HG03378 (cell line): ENCODE measurements at regions not wholly inside any gene's neighbourhood (a gene's known extent, or its start where the extent isn't known, plus 50 kb on each side); places are given as distances from the start of the nearest gene placed in this dataset.

Experiments used
- ATAC-seq: cut with Tn5 transposase; IDR thresholded peaks from one replicate; pipeline ENCODE4 v1.9.1; 2021; ENCODE audit warnings: mild to moderate bottlenecking, moderate library complexity; ENCODE audit not compliant: unreplicated experiment

GRCh38 chr2:145256551-145256950, 736.6 kb upstream of the ZEB2 start:
- ATAC-seq = no peak

GRCh38 chr2:145254291-145254690, 734.4 kb upstream of the ZEB2 start:
- ATAC-seq = no peak

- no peak for ATAC-seq
These were observed 733.6 kb upstream of the ZEB2 start for GRCh38 chr2:145253492-145253891.

DNA sequence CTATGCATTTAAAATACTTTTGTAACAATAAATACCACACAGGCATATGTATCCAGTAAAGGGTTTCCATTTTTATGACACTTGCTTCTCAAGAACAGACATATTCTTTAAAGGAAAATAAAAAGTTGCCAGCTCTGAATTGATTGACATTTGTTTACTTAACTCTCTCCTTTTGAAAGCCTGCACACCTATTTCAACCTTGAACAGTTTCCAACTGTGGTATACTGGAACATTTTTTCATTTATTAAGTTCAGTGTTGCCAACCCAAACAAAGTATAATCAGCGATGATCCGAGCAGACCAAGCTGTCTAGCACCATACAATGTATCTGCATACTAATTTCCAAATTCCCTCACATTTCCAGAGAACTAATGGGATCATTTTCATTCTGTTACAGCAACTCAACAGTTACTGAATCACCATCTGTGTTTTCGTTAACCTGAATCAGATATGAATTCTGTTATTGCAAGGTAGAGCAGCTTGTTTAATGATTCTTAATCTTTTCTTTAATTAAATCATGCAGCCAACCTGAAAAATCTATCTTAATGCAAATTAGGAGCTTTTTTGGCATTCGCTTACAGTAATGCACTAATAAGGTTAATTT, 725.5 kb upstream of the ZEB2 start:
- ATAC-seq = no peak

DNA sequence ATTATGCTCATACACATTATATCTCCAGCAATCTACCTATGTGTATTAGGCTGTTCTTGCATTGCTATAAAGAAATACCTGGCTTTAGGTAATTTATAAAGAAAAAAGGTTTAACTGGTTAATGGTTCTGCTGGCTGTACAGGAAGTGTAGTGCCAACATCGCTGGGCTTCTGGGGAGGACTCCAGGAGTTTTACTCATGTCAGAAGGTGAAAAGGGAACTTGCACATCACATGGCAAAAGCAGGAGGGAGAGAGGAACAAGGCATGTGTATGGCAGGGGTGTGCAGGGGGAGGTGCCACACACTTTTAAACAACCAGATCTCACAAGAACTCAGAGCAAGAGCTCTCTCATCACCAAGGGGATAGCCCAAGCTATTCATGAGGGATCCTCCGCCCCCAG, 715.4 kb upstream of the ZEB2 start:
- no peak for ATAC-seq

GRCh38 chr2:145230546-145230945, 710.6 kb upstream of the ZEB2 start:
- ATAC-seq = no peak

DNA sequence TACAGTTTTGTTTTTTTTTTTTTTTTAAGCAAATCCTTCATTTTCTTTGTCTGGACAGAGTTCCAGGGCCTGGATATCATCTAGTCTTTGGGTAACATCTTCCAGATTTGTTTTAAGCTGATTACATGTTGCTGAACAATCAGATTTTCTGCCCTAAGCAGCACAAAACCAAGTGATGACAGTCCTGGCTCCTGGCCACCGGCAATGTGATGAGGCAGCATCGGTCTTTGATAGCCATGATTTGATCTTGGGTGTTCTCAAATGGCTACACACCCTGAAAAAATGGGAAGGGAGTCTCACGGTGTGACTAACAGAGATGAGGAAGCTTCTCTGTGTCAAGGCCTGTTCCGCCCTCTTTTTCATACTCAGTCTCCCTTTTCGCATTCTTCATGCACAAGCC, 708.6 kb upstream of the ZEB2 start:
- ATAC-seq = no peak

DNA sequence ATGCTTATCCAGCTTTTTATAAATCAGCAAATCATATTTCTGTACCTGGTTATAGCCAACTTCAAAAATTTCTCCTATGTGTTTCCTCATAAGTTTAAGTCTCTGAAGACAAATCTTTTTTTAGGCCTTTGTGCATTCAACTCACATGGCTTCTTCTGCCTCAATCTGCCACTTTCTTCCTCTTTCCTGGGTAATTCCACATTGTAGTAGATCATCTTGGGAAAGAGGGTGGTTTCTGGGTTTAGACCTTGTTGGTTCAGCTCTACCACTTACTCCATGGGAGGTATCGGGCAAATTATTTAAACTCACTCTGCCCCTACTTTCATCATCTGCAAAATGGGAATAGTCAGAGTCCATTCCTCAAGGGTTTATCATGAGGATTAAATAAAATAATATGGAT, 707.0 kb upstream of the ZEB2 start:
- no peak for ATAC-seq

DNA sequence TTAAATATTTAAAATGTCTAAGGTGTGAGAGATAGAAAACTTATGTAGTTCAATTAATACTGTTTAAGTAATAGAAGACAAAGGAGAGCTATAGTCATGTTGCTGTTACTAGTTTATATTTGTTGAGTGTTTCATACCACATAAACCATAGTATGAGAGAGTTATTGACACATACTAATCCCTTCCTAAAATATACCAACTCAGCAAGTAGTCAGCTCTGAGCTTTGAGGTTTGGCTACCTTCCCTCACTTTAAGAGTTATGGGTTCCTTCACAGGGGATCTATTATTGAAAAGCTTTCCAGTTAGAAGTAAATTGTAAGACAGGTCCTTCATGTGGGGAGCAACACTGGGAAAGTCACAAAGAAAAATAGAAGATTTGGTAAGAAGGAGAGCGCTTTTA, 701.6 kb upstream of the ZEB2 start:
- no peak for ATAC-seq

DNA sequence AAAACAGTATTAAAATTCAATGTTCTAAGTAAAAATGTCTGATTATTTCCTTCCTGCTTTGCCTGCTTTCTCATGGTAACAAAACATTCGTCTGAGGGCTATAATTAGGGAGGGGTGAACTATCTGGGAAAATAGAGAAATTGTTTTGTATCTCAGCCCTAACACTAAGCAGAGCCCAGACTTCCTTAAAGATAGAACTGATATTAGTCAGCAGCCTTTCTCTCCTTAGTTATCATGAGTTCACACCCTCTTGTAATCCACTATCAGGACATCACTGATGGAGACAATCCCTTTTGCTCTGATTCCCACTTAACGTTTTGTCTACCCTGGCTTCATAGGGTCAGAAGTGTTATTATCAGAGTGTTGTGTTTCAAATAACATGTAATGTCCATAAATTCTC, 701.1 kb upstream of the ZEB2 start:
- ATAC-seq = no peak

GRCh38 chr2:145220496-145220895, 700.6 kb upstream of the ZEB2 start:
- ATAC-seq = no peak

DNA sequence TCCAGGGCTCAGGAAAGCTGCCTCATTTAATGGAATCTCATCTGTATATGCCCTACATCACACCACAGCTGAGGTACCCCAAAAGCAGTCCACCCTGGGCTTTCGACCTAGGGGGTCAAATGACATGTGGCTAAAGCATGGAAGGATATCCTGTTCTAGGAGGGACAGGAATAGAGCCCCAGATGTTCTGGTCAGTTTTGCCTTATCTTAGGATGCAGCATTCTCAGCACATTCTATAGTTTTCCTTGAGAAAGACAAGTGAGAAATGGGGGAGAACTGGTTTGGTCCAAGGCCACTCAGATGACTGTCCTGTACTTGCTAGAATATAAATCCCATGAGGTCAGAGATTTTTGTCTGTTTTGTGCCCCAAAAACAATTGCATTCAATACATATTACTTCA, 688.0 kb upstream of the ZEB2 start:
- ATAC-seq = no peak

DNA sequence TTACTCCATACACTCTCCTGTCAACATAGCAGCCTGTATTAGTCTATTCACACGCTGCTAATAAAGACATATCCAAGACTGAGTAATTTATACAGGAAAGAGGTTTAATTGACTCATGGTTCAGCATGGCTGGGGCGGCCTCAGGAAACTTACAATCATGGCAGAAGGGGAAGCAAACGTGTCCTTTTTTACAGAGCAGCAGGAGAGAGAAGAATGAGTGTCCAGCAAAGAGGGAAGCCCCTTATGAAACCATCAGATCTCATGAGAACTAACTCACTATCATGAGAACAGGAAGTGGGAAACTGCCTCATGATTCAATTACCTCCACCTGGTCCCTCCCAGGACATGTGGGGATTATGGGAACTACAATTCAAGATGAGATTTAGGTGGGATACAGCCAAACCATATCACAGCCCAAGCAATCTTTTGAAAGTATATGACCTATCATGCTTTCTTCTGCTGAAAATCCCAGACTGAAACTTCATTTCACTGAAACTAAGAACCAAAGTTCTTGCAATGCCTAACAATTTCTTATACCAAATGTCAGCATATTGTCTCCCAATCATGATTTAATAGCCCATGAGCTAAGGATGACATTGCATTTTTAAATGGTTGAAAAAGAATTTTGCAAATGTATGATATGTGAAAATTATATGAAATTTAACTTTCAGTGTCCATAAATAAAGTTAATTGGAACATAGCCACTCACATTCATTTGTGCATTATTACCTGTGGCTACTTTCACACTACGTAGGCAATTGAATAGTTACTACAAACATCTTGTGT, 686.8 kb upstream of the ZEB2 start:
- no peak for ATAC-seq

DNA sequence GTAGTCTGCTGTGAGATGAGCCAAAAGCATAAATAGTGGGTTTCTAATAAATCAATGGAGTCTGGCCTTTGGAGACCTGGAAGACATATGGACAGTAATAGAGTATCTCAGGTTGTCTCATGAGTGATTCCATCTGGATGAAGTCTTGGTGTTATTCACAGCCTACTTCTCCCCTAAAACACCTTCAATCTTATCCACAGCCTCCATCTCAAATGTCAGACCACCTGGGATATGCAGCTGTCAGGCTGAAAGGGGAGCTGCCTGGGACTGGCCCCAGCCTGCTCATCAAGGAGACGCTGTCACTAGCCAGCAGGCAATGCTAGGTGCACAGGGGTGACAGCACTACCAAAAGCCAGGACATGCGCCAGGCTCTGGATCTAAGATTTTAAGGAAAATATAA, 684.0 kb upstream of the ZEB2 start:
- no peak for ATAC-seq

GRCh38 chr2:145199827-145200706, 680.1 kb upstream of the ZEB2 start:
- no peak for ATAC-seq

- ATAC-seq = no peak
These were observed 679.1 kb upstream of the ZEB2 start for GRCh38 chr2:145199042-145199441.

- ATAC-seq = no peak
These were observed 678.6 kb upstream of the ZEB2 start for GRCh38 chr2:145198555-145198954.

DNA sequence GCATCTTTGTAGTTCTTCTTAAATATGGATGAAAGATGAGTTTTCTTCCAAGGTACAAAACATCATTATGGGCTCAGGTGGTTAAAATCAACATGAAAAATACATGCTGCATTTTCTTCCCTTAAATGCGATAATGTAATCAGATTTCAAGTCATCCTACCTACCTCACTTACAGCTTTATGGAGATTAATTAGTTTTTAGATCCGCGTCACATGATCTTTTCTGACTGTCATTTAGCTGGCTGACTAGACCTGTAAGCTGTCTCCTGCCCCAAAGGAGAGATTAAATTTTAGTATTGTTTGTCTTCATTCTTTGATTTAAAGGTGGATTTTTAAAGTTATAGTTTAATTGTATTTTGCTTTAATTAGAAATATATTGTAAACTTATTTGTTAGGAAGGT, 678.0 kb upstream of the ZEB2 start:
- ATAC-seq = no peak

- no peak for ATAC-seq
These were observed 674.8 kb upstream of the ZEB2 start for GRCh38 chr2:145194673-145195072.

- ATAC-seq = no peak
These were observed 670.2 kb upstream of the ZEB2 start for GRCh38 chr2:145190031-145190703.

GRCh38 chr2:145186303-145186702, 666.4 kb upstream of the ZEB2 start:
- no peak for ATAC-seq
